ENCODE measurements at regions not wholly inside any gene's neighbourhood (a gene's known extent, or its start where the extent isn't known, plus 50 kb on each side); places are given as distances from the start of the nearest gene placed in this dataset.

GRCh38 chr1:177656598-177656997 lies 313.3 kb downstream of the SEC16B start:
- no peaks in the 10 kb centered on the region for H3F3A ChIP-seq (ENCODE audit: low read length, unreplicated experiment)
- H3K9ac ChIP-seq (ENCODE audit: low read length): no peak overlapping the region
- DNase-seq: no peak
- H3K79me2 ChIP-seq (ENCODE audit: low read length): no peaks in the 10 kb centered on the region
- H2AFZ ChIP-seq (ENCODE audit: low read length): no peak overlapping the region
- no peaks in the 10 kb centered on the region for H3K9me3 ChIP-seq (ENCODE audit: low read length)
- no peak overlapping the region for H3K4me2 ChIP-seq (ENCODE audit: low read length)
- no peaks in the 10 kb centered on the region for H3K9me2 ChIP-seq (replicated peaks; ENCODE audit: low read length)
- H3K27me3 ChIP-seq (ENCODE audit: low read length): peaks cover 20% of the 10 kb centered on the region
- no peak for TF ChIP-seq EZH2 (IDR thresholded peaks at IDR 0.05; ENCODE audit: low read length, unreplicated experiment)
- no peak for TF ChIP-seq EZH2phosphoT487 (IDR thresholded peaks at IDR 0.05; ENCODE audit: borderline replicate concordance, low read length)
- TF ChIP-seq CTCF (conservative IDR thresholded peaks at IDR 0.05; ENCODE audit: low read depth, low read length): no peak
- no peak overlapping the region for H3K4me3 ChIP-seq (ENCODE audit: low read length)
- intact Hi-C loops (cut with micrococcal nuclease): no loop called here
- no TSS peak for BruUV-seq (replicated peaks)
- no peaks in the 10 kb centered on the region for H3K4me1 ChIP-seq (ENCODE audit: insufficient read depth, low read length)
- no peaks in the 10 kb centered on the region for H4K20me1 ChIP-seq (ENCODE audit: low read length)
- no peak for ATAC-seq
- H3K27ac ChIP-seq (ENCODE audit: low read length): no peak overlapping the region
- POLR2A ChIA-PET (ENCODE audit: unreplicated experiment): no interaction called here
- no peaks in the 10 kb centered on the region for H3K36me3 ChIP-seq (ENCODE audit: low read depth, low read length)
- CTCF ChIA-PET: no interaction called here

GRCh38 chr1:177650947-177651346 lies 318.9 kb downstream of the SEC16B start:
- no peak overlapping the region for H2AFZ ChIP-seq (ENCODE audit: low read length)
- no peak for TF ChIP-seq EZH2 (IDR thresholded peaks at IDR 0.05; ENCODE audit: low read length, unreplicated experiment)
- no peaks in the 10 kb centered on the region for H4K20me1 ChIP-seq (ENCODE audit: low read length)
- H3K36me3 ChIP-seq (ENCODE audit: low read depth, low read length): no peaks in the 10 kb centered on the region
- H3K4me1 ChIP-seq (ENCODE audit: insufficient read depth, low read length): no peaks in the 10 kb centered on the region
- BruUV-seq (replicated peaks): no TSS peak
- CTCF ChIA-PET: no interaction called here
- no peak overlapping the region for H3K4me3 ChIP-seq (ENCODE audit: low read length)
- peaks cover 14% of the 10 kb centered on the region for H3K27me3 ChIP-seq (ENCODE audit: low read length)
- H3K27ac ChIP-seq (ENCODE audit: low read length): no peak overlapping the region
- intact Hi-C loops (cut with micrococcal nuclease): no loop called here
- H3K9ac ChIP-seq (ENCODE audit: low read length): no peak overlapping the region
- no peaks in the 10 kb centered on the region for H3K79me2 ChIP-seq (ENCODE audit: low read length)
- H3K9me3 ChIP-seq (ENCODE audit: low read length): no peaks in the 10 kb centered on the region
- POLR2A ChIA-PET (ENCODE audit: unreplicated experiment): no interaction called here
- H3F3A ChIP-seq (ENCODE audit: low read length, unreplicated experiment): no peaks in the 10 kb centered on the region
- no peaks in the 10 kb centered on the region for H3K9me2 ChIP-seq (replicated peaks; ENCODE audit: low read length)
- DNase-seq (no peak), ATAC-seq (no peak)
- no peak overlapping the region for H3K4me2 ChIP-seq (ENCODE audit: low read length)

- H3F3A ChIP-seq (ENCODE audit: low read length, unreplicated experiment): no peaks in the 10 kb centered on the region
- H3K9me3 ChIP-seq (ENCODE audit: low read length): no peaks in the 10 kb centered on the region
- intact Hi-C loops (cut with micrococcal nuclease): no loop called here
- H3K27ac ChIP-seq (ENCODE audit: low read length): no peak overlapping the region
- H3K4me3 ChIP-seq (ENCODE audit: low read length): no peak overlapping the region
- no peak overlapping the region for H2AFZ ChIP-seq (ENCODE audit: low read length)
- DNase-seq (no peak), ATAC-seq (no peak)
- no peaks in the 10 kb centered on the region for H3K4me1 ChIP-seq (ENCODE audit: insufficient read depth, low read length)
- ChIA-PET CTCF (no interaction called here), POLR2A (ENCODE audit: unreplicated experiment) (no interaction called here)
- no peak for TF ChIP-seq EZH2 (IDR thresholded peaks at IDR 0.05; ENCODE audit: low read length, unreplicated experiment)
- TF ChIP-seq EZH2phosphoT487 (IDR thresholded peaks at IDR 0.05; ENCODE audit: borderline replicate concordance, low read length): no peak
- BruUV-seq (replicated peaks): no TSS peak
- no peaks in the 10 kb centered on the region for H4K20me1 ChIP-seq (ENCODE audit: low read length)
- H3K36me3 ChIP-seq (ENCODE audit: low read depth, low read length): no peaks in the 10 kb centered on the region
- H3K9ac ChIP-seq (ENCODE audit: low read length): no peak overlapping the region
- no peak overlapping the region for H3K4me2 ChIP-seq (ENCODE audit: low read length)
- H3K9me2 ChIP-seq (replicated peaks; ENCODE audit: low read length): no peaks in the 10 kb centered on the region
- peaks cover 6% of the 10 kb centered on the region for H3K27me3 ChIP-seq (ENCODE audit: low read length)
- no peaks in the 10 kb centered on the region for H3K79me2 ChIP-seq (ENCODE audit: low read length)
These were observed 321.1 kb downstream of the SEC16B start for GRCh38 chr1:177648731-177649265.

GRCh38 chr1:177648138-177648537 lies 321.7 kb downstream of the SEC16B start:
- H3K9ac ChIP-seq (ENCODE audit: low read length): no peak overlapping the region
- H3K4me3 ChIP-seq (ENCODE audit: low read length): no peak overlapping the region
- H3K4me1 ChIP-seq (ENCODE audit: insufficient read depth, low read length): no peaks in the 10 kb centered on the region
- no peaks in the 10 kb centered on the region for H3K36me3 ChIP-seq (ENCODE audit: low read depth, low read length)
- H3K9me2 ChIP-seq (replicated peaks; ENCODE audit: low read length): no peaks in the 10 kb centered on the region
- no peak for DNase-seq
- no peak overlapping the region for H3K27ac ChIP-seq (ENCODE audit: low read length)
- H3K79me2 ChIP-seq (ENCODE audit: low read length): no peaks in the 10 kb centered on the region
- H4K20me1 ChIP-seq (ENCODE audit: low read length): no peaks in the 10 kb centered on the region
- no peak for TF ChIP-seq EZH2phosphoT487 (IDR thresholded peaks at IDR 0.05; ENCODE audit: borderline replicate concordance, low read length)
- TF ChIP-seq CTCF (conservative IDR thresholded peaks at IDR 0.05; ENCODE audit: low read depth, low read length): no peak
- TF ChIP-seq EZH2 (IDR thresholded peaks at IDR 0.05; ENCODE audit: low read length, unreplicated experiment): no peak
- no TSS peak for BruUV-seq (replicated peaks)
- POLR2A ChIA-PET (ENCODE audit: unreplicated experiment): no interaction called here
- no peak overlapping the region for H3K4me2 ChIP-seq (ENCODE audit: low read length)
- intact Hi-C loops (cut with micrococcal nuclease): no loop called here
- no peak overlapping the region for H2AFZ ChIP-seq (ENCODE audit: low read length)
- peaks cover 2% of the 10 kb centered on the region; the same call in 1 of the 2 replicates for H3K27me3 ChIP-seq (ENCODE audit: low read length)
- CTCF ChIA-PET: no interaction called here
- no peaks in the 10 kb centered on the region for H3K9me3 ChIP-seq (ENCODE audit: low read length)
- no peaks in the 10 kb centered on the region for H3F3A ChIP-seq (ENCODE audit: low read length, unreplicated experiment)
- ATAC-seq: no peak

All from PC-3 (cell line).